ENCODE measurements at regions not wholly inside any gene's neighbourhood (a gene's known extent, or its start where the extent isn't known, plus 50 kb on each side); places are given as distances from the start of the nearest gene placed in this dataset.
A peak's percentile ranks its signal among the peaks of the same experiment; 100 is the strongest.

GRCh38 chr19:28213470-28214082 lies 999.4 kb downstream of the UQCRFS1 start:
- CTCF ChIA-PET, result interaction anchor here (0.7 to 3.9 kb wide), 3 partner anchors 106 to 201 kb away, joined by 3 to 28 read pairs (median 4); no protein-coding TSS in a partner anchor
- Histone ChIP-seq H3K4me2 (ENCODE audit: control insufficient read depth, insufficient read depth) (no peak overlapping the region), H3K36me3 (ENCODE audit: control insufficient read depth in 2 of 2, insufficient read depth in 2 of 2, low read length in 1 of 2) (no peaks in the 10 kb centered on the region), H3K9me3 (replicated peaks; ENCODE audit: control insufficient read depth, insufficient read depth, low read length) (no peaks in the 10 kb centered on the region; the same call in 2 of the 3 replicates), H3K79me2 (ENCODE audit: control insufficient read depth, insufficient read depth, low read length) (no peaks in the 10 kb centered on the region), H3K27ac (ENCODE audit: control insufficient read depth, insufficient read depth) (no peak overlapping the region), H3K4me3 (no peak overlapping the region), H3K27me3 (replicated peaks in 1 of 2; ENCODE audit: control insufficient read depth in 2 of 2, insufficient read depth in 2 of 2, low read length in 1 of 2) (no peaks in the 10 kb centered on the region), H3K4me1 (ENCODE audit: control insufficient read depth, insufficient read depth, low read length) (no peaks in the 10 kb centered on the region), H4K20me1 (ENCODE audit: control insufficient read depth, insufficient read depth) (no peaks in the 10 kb centered on the region), H3K9ac (ENCODE audit: control insufficient read depth, insufficient read depth, low read length) (no peak overlapping the region), H2AFZ (ENCODE audit: control insufficient read depth, low read depth, low read length) (no peak overlapping the region)
- SMC1A ChIA-PET (ENCODE audit: uncharacterized antibody, unreplicated experiment), result interaction anchor here (1.1 to 1.7 kb wide), 2 partner anchors 62 to 201 kb away, joined by 3 to 5 read pairs; no protein-coding TSS in a partner anchor
- DNase-seq (ENCODE audit: low read depth, low spot score), result no peak
- RAD21 ChIA-PET (ENCODE audit: unreplicated experiment), result interaction anchor here (4.0 to 5.5 kb wide), 2 partner anchors 138 to 200 kb away, joined by 19 to 29 read pairs; no protein-coding TSS in a partner anchor
- POLR2A ChIA-PET, result no interaction called here
- BruUV-seq (replicated peaks), result no TSS peak
- intact Hi-C loops (cut with micrococcal nuclease; ENCODE audit: unreplicated experiment) (no loop called here), in situ Hi-C loops (cut with MboI) (no loop called here)
- 57% methylated on average over 6 of the region's 6 CpGs for WGBS (ENCODE audit: insufficient coverage, insufficient replicate concordance, low lambda C conversion rate, missing lambda C conversion rate)
- TF ChIP-seq BHLHE40 (IDR thresholded peaks at IDR 0.05; ENCODE audit: borderline replicate concordance in 1 of 2, low read depth in 2 of 2, low read length in 1 of 2) (no peak), NFYB (IDR thresholded peaks at IDR 0.05; ENCODE audit: insufficient read depth, low read depth, low read length) (0 out of 2 replicates have a peak, but pooled peaks have one; percentile 53)
- FAIRE-seq, result no peak
- ATAC-seq, result no peak

- Histone ChIP-seq H3K27me3 (replicated peaks in 1 of 2; ENCODE audit: control insufficient read depth in 2 of 2, insufficient read depth in 2 of 2, low read length in 1 of 2) (no peaks in the 10 kb centered on the region), H3K4me2 (ENCODE audit: control insufficient read depth, insufficient read depth) (no peak overlapping the region), H3K79me2 (ENCODE audit: control insufficient read depth, insufficient read depth, low read length) (no peaks in the 10 kb centered on the region), H2AFZ (ENCODE audit: control insufficient read depth, low read depth, low read length) (no peak overlapping the region), H3K36me3 (ENCODE audit: control insufficient read depth in 2 of 2, insufficient read depth in 2 of 2, low read length in 1 of 2) (no peaks in the 10 kb centered on the region), H3K27ac (ENCODE audit: control insufficient read depth, insufficient read depth) (no peak overlapping the region), H3K4me1 (ENCODE audit: control insufficient read depth, insufficient read depth, low read length) (no peaks in the 10 kb centered on the region), H3K4me3 (no peak overlapping the region), H3K9me3 (replicated peaks; ENCODE audit: control insufficient read depth, insufficient read depth, low read length) (no peaks in the 10 kb centered on the region; the same call in 2 of the 3 replicates), H4K20me1 (ENCODE audit: control insufficient read depth, insufficient read depth) (no peaks in the 10 kb centered on the region), H3K9ac (ENCODE audit: control insufficient read depth, insufficient read depth, low read length) (no peak overlapping the region)
- POLR2A ChIA-PET, result interaction anchor here (1.1 kb wide), 1 partner anchor 15 kb away, joined by 3 read pairs; no protein-coding TSS in a partner anchor
- no TSS peak for BruUV-seq (replicated peaks)
- no peak for ATAC-seq
- SMC1A ChIA-PET (ENCODE audit: uncharacterized antibody, unreplicated experiment), result interaction anchor here (1.1 kb wide), 1 partner anchor 135 kb away, joined by 4 read pairs; no protein-coding TSS in a partner anchor
- CTCF ChIA-PET, result no interaction called here
- RAD21 ChIA-PET (ENCODE audit: unreplicated experiment), result no interaction called here
- FAIRE-seq, result no peak
- in situ Hi-C loops (cut with MboI) (no loop called here), intact Hi-C loops (cut with micrococcal nuclease; ENCODE audit: unreplicated experiment) (no loop called here)
- DNase-seq (ENCODE audit: low read depth, low spot score), result no peak
- no peak for TF ChIP-seq SMAD1 (IDR thresholded peaks at IDR 0.05; ENCODE audit: low read depth, partially characterized antibody)
- no peak for TF ChIP-seq NR2F1 (conservative IDR thresholded peaks at IDR 0.05)
- no peak for TF ChIP-seq PAX5 (IDR thresholded peaks at IDR 0.05; ENCODE audit: borderline replicate concordance, low read depth, low read length)
- TF ChIP-seq ZZZ3 (IDR thresholded peaks at IDR 0.05; ENCODE audit: control insufficient read depth, insufficient read length, low read depth), result no peak
- no peak for TF ChIP-seq PAX8 (IDR thresholded peaks at IDR 0.05)
- no peak for TF ChIP-seq IKZF2 (IDR thresholded peaks at IDR 0.05)
- TF ChIP-seq USF2 (IDR thresholded peaks at IDR 0.05; ENCODE audit: borderline replicate concordance, low read depth, low read length), result no peak
- TF ChIP-seq JUNB (IDR thresholded peaks at IDR 0.05), result no peak
- no peak for TF ChIP-seq CREM (IDR thresholded peaks at IDR 0.05; ENCODE audit: low read depth)
- no peak for TF ChIP-seq NFYB (IDR thresholded peaks at IDR 0.05; ENCODE audit: insufficient read depth, low read depth, low read length)
- no peak for TF ChIP-seq SP1 (IDR thresholded peaks at IDR 0.05; ENCODE audit: low read depth, low read length)
- TF ChIP-seq IRF3 (IDR thresholded peaks at IDR 0.05), result no peak
- WGBS (ENCODE audit: insufficient coverage, insufficient replicate concordance, low lambda C conversion rate, missing lambda C conversion rate), result 25% methylated on average over 2 of the region's 2 CpGs
Observed at GRCh38 chr19:28210886-28211285, 1002.1 kb downstream of the UQCRFS1 start.
